ENCODE measurements at regions not wholly inside any gene's neighbourhood (a gene's known extent, or its start where the extent isn't known, plus 50 kb on each side); places are given as distances from the start of the nearest gene placed in this dataset.

- H3K79me2 ChIP-seq (ENCODE audit: control insufficient read depth, insufficient read depth, low read length): no peaks in the 10 kb centered on the region
- H3K27ac ChIP-seq (ENCODE audit: insufficient read depth, low read depth, low read length): no peak overlapping the region
- no peak overlapping the region for H3K4me3 ChIP-seq (replicated peaks in 1 of 3; ENCODE audit: insufficient read depth in 1 of 3, low read depth in 1 of 3, low read length in 3 of 3)
- DNase-seq (ENCODE audit: low read depth, low spot score): no peak
- H3K9ac ChIP-seq (replicated peaks; ENCODE audit: extremely low read depth, insufficient read depth, low read length): no peak overlapping the region
- no peak for FAIRE-seq
- CTCF ChIA-PET: interaction anchor here (1.0 kb wide), 1 partner anchor 13 kb away, joined by 3 read pairs; no protein-coding TSS in a partner anchor
- H3K9me3 ChIP-seq (replicated peaks; ENCODE audit: control insufficient read depth, insufficient read depth, low read length): no peaks in the 10 kb centered on the region
- H3K36me3 ChIP-seq (ENCODE audit: control insufficient read depth in 2 of 2, extremely low read depth in 1 of 2, insufficient read depth in 2 of 2, low read length in 2 of 2): no peaks in the 10 kb centered on the region
- no peaks in the 10 kb centered on the region for H3K4me1 ChIP-seq (ENCODE audit: control insufficient read depth, extremely low read depth, insufficient read depth, low read length)
- H3K27me3 ChIP-seq (ENCODE audit: control insufficient read depth in 2 of 2, insufficient read depth in 2 of 2, low read length in 2 of 2): no peaks in the 10 kb centered on the region
- H4K20me1 ChIP-seq (replicated peaks; ENCODE audit: control insufficient read depth, extremely low read depth, insufficient read depth, low read length): no peaks in the 10 kb centered on the region
- intact Hi-C loops (cut with micrococcal nuclease) (no loop called here), dilution Hi-C loops (cut with MboI; ENCODE audit: extremely low pct_ligation_motif_present, low sequenced_read_pairs) (no loop called here)
- TF ChIP-seq EZH2 (IDR thresholded peaks at IDR 0.05; ENCODE audit: borderline replicate concordance, low read depth, low read length, severe bottlenecking): no peak
- no peak for TF ChIP-seq MAX (IDR thresholded peaks at IDR 0.05; ENCODE audit: insufficient read depth, insufficient read length)
- TF ChIP-seq MYC (IDR thresholded peaks at IDR 0.05; ENCODE audit: low read depth, low read length): no peak
- no peak for TF ChIP-seq POLR2AphosphoS5 (IDR thresholded peaks at IDR 0.05; ENCODE audit: insufficient read depth, low read depth, low read length)
- no peak for TF ChIP-seq JUN (IDR thresholded peaks at IDR 0.05; ENCODE audit: borderline replicate concordance, insufficient read depth, insufficient read length, low read depth)
- TF ChIP-seq POLR2A (IDR thresholded peaks at IDR 0.05; ENCODE audit: low read depth, low read length): no peak
- no TSS peak for BruUV-seq (replicated peaks)
- POLR2A ChIA-PET: no interaction called here
- H3K9me1 ChIP-seq (replicated peaks; ENCODE audit: control insufficient read depth, extremely low read depth, insufficient read depth, low read length): no peaks in the 10 kb centered on the region
- H3K4me2 ChIP-seq (ENCODE audit: insufficient read depth, low read length): no peak overlapping the region
- H2AFZ ChIP-seq (ENCODE audit: low read depth, low read length): no peak overlapping the region
Measured at GRCh38 chr2:10216677-10217488, 85.8 kb upstream of the HPCAL1 start.

Measured in endothelial cell of umbilical vein (primary cell).